ENCODE measurements at regions not wholly inside any gene's neighbourhood (a gene's known extent, or its start where the extent isn't known, plus 50 kb on each side); places are given as distances from the start of the nearest gene placed in this dataset.

GRCh38 chr18:42659187-42659586, 456.3 kb downstream of the RIT2 start:
- intact Hi-C loops (cut with micrococcal nuclease) (no loop called here), in situ Hi-C loops (cut with MboI) (no loop called here)
- TF ChIP-seq ATF7 (IDR thresholded peaks at IDR 0.05) (no peak), MLLT1 (IDR thresholded peaks at IDR 0.05) (no peak), PHB2 (IDR thresholded peaks at IDR 0.05; ENCODE audit: low read depth) (no peak), ZNF76 (CRISPR knock-in tag; IDR thresholded peaks at IDR 0.05; ENCODE audit: borderline replicate concordance) (no peak), MYNN (IDR thresholded peaks at IDR 0.05) (no peak), MYNN (CRISPR knock-in tag; IDR thresholded peaks at IDR 0.05) (no peak), ZEB2 (IDR thresholded peaks at IDR 0.05) (no peak), E2F5 (CRISPR knock-in tag; IDR thresholded peaks at IDR 0.05) (no peak), ZC3H8 (IDR thresholded peaks at IDR 0.05) (no peak), SLC30A9 (CRISPR knock-in tag; IDR thresholded peaks at IDR 0.05) (no peak)
- TF ChIP-seq, protein P1, sequence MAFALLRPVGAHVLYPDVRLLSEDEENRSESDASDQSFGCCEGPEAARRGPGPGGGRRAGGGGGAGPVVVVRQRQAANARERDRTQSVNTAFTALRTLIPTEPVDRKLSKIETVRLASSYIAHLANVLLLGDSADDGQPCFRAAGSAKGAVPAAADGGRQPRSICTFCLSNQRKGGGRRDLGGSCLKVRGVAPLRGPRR (CRISPR knock-in tag; IDR thresholded peaks at IDR 0.05), result no peak
- TF ChIP-seq, protein P2, sequence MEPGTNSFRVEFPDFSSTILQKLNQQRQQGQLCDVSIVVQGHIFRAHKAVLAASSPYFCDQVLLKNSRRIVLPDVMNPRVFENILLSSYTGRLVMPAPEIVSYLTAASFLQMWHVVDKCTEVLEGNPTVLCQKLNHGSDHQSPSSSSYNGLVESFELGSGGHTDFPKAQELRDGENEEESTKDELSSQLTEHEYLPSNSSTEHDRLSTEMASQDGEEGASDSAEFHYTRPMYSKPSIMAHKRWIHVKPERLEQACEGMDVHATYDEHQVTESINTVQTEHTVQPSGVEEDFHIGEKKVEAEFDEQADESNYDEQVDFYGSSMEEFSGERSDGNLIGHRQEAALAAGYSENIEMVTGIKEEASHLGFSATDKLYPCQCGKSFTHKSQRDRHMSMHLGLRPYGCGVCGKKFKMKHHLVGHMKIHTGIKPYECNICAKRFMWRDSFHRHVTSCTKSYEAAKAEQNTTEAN (CRISPR knock-in tag; IDR thresholded peaks at IDR 0.05), result no peak
- FAIRE-seq (no peak), DNase-seq (ENCODE audit: extremely low read depth in 1 of 4, low spot score in 3 of 4) (no peak), ATAC-seq (no peak)
- H3K9ac ChIP-seq (ENCODE audit: insufficient read depth in 1 of 2, low read depth in 2 of 2, low read length in 2 of 2), result no peak overlapping the region
- H3K4me3 ChIP-seq, result no peak overlapping the region
- H3K36me3 ChIP-seq (ENCODE audit: control insufficient read depth, insufficient read depth, low read length), result no peaks in the 10 kb centered on the region
- H3K4me1 ChIP-seq (replicated peaks in 1 of 2; ENCODE audit: control insufficient read depth in 2 of 2, insufficient read depth in 2 of 2, low read length in 2 of 2), result no peaks in the 10 kb centered on the region
- no peaks in the 10 kb centered on the region for H3K79me2 ChIP-seq (ENCODE audit: control insufficient read depth, insufficient read depth, low read length)
- H2AFZ ChIP-seq (ENCODE audit: low read depth, low read length), result no peak overlapping the region
- no peaks in the 10 kb centered on the region for H3K9me1 ChIP-seq (ENCODE audit: control insufficient read depth, insufficient read depth, low read length)
- H3K27me3 ChIP-seq (ENCODE audit: control insufficient read depth in 2 of 2, insufficient read depth in 2 of 2, low read length in 2 of 2), result no peaks in the 10 kb centered on the region
- ChIA-PET CTCF (ENCODE audit: low intra/inter-chr PET ratio) (no interaction called here), POLR2A (no interaction called here)
- WGBS (ENCODE audit: insufficient coverage, low coverage, missing lambda C conversion rate), result 20% methylated on average over 1 of the region's 1 CpG
- H3K27ac ChIP-seq (ENCODE audit: extremely low read depth, low read depth, low read length), result no peak overlapping the region
- no peaks in the 10 kb centered on the region for H3K9me3 ChIP-seq (replicated peaks; ENCODE audit: control insufficient read depth, insufficient read depth, low read depth, low read length)
- no TSS peak for BruUV-seq (replicated peaks)
- no peak overlapping the region for H3K4me2 ChIP-seq (ENCODE audit: insufficient read depth, low read length)
- no peaks in the 10 kb centered on the region for H4K20me1 ChIP-seq (replicated peaks; ENCODE audit: control insufficient read depth, insufficient read depth, low read length)
